Stimulated activated CD8-positive, alpha-beta memory T cell treated with anti-CD3 and anti-CD28 coated beads, Interleukin-4, amount 100 ng/mL, for 24 hours (primary cell): ENCODE measurements at regions not wholly inside any gene's neighbourhood (a gene's known extent, or its start where the extent isn't known, plus 50 kb on each side); places are given as distances from the start of the nearest gene placed in this dataset.
"Not testable (repeated sequence)": the region's sequence is repeated elsewhere in the genome, so short reads cannot be mapped to it uniquely, and the experiment has no call there.

Experiments
- DNase-seq: peaks from one replicate; pipeline ENCODE4 v3.0.0-alpha.2; 2020; ENCODE audit warnings: low read depth

DNA sequence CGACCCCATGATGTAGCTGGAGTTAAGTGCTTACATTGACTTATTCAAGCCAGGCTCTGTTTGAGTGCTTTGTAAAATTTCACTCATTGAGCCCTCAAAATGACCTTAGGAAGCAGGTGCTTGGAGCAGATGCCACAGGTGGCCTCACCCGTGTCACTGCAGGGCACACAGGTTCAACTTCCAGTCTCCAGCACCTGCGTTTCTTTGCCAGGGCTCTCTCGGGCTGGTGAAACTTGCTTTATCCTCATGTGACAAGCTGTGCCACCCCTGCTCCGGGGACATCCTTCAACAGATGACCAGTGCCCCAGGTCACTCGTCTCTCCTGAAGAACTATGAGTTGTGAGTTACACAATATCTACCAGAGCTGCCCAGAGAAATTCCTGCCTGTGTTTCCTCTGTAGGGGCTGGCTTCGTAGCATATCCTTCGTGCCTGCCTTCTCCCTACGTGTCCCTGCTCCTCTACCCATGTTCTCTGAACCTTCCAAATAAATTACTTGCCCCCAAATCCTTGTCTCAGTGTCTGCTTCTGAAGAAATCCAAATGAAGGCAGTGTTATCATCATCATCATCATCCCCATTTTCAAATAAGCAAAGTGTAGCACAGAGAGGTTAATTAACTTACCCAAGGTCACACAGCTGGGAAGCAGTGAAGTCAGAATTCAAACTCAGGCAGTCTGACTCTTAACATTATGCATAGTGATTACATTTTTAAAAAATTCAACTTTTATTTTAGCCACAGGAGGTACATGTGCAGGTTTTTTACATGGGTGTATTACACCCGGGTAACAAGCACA lies 352.5 kb downstream of the NPIPA8 start:
- no peak for DNase-seq

DNA sequence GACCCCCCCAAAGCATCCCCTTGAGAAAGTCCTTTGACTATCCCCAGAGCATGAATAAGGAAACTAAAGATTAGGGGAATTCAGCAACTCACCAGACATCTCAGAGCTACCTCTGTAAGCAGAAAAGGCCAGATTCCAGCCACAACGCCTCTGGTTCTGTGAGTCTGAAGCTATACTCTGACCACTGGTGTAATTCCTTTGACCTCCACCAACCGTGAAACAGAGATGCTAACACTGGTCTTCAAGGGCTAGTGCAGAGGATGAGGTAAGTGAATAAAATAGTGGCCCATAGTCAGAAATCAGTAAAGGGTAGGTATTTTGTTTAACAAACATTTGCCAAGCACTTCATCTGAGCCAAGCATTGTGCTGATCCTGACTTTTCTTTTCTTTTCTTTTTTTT lies 353.4 kb downstream of the NPIPA8 start:
- no peak for DNase-seq

DNA sequence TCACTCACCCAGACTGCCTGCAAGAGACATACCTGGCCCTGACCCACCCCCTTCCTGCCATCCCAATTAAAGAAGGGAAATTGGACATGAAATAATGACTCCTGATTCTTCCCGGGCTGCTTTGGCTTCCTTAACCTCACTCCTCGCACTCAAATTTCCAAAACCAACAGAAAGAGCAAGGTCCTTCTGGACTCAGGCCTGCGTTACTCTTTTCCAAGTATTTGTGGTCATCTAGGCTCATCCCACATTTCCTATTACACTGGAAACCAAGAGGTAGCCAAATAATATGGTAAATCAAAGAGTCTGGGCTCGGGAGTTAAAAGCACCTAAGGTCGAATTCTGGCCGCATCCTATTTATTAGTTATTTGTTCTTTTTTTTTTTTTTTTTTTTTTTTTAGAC lies 359.3 kb downstream of the NPIPA8 start:
- no peak for DNase-seq

DNA sequence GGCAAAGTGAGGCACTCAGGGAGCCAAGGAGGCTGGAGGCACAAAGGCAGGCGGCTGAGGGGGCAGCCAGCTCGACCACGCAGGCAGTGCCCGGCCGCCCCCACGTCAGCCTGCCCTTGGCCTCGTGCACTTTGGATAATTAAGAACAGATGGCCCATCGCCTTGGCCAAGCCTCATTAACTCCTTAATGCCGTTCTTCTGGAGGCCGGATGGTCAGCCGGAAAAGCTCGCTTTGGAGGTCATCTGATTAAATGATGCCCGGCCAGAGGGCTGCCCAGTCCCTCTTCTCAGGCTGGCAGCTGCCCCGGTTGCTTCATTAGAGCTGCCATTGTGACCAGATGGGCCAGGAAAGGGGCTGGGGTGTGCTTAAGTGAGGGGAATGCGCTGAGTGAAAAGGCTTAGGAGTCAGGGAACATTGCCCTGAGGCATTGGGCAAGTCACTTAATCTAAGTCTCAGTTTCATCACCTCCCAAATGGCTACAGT lies 364.0 kb downstream of the NPIPA8 start:
- no peak for DNase-seq

DNA sequence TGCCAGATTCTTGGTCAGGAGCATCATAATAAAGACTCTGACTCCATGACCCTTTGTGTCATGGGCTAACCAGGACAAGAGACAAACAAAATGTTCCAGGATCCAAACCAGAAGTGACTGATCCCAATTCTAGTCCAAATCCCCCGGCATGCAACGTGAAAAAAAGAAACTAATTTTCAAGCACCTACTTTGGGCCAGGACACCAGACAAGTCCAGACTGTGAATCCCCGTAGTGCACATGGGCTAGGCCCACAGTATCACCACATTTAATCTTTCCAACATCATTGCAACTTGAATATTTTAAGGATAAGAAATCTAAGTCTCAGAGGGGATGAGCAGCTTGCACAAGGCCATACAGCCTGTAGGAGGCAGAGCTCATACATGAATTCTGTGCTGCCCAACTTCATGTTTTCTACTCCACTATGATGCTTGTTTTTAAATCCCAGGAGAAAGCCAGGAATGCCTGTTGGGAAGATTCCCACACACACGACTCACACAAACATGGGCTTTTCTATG lies 365.7 kb downstream of the NPIPA8 start:
- no peak for DNase-seq

DNA sequence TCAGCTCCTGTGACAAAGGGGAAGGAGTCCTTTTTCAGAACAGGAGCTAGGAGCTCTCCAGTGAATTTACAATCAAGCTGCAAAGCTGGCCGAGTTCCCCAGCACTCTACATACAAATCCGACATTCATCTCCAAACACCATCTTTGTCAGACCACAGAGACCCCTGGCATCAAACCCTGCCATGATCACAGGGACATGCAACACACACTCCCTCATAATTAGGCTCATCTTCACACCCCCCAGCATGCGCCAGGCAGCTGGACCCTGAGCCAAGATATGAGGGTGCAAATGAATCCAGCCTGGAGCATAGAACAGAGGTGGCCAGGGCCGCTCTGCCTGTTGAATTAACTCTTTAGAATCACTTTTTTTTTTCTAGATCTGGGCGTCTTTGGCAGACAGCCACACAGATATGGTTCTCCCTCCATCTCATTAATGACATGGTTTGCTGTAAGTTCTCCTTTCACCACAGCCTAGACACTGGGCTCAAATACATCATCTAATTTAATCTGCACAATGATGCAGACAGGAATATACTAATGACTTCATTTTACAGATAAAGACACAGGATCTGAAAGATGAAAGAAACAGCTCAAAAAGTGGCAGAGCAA lies 366.3 kb downstream of the NPIPA8 start:
- no peak for DNase-seq

DNA sequence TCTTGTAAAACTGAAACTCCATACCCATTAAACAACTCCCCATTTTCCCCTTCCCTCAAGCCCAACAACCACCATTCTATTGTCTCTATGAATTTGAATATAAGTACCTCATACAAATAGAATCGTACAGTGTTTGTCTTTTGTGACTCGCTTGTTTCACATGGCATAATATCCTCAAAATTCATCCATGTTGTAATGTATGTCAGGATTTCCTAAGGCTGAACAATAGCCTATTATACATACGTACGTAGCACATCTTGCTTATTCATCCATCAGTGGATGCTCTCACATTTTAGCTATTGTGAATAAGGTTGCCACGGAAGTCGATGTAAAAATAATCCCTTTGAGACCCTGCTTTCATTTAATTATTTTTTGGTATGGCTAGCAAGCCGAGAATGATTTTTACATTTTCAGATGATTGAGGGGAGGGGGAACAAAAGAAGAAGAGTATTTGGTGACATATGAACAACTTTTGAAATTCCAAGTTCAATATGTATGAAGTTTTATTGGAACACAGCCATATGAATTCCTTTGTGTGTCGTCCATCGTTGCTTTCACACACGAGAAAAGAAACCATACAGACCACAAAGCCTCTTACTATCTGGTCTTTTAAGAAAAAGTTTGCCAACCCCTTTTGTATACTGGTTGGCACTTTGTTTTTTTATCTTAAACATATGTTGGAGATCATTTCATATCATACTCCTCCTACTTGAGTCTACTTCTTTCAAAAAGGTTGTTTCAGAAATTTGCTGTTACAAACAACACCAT lies 371.2 kb downstream of the NPIPA8 start:
- no peak for DNase-seq

DNA sequence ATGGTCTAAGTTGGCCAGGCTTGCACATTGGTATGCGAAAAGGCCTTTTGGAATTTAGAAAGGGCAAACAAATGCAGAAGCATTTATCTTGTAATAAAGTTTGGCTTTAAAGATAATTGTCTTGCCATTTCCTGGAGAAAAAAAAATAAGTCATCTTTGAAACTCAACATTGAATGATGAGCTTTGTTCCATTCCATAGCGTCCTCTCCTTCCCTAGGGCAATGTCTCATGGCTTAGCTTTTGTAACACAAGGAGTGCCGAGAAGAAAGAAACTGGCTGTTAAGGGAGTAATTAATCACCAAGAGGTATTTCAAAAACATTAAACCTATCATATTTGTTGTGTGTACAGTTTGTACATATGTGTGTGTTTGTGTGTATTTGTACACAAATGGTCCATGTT lies 372.3 kb downstream of the NPIPA8 start:
- no peak for DNase-seq

DNA sequence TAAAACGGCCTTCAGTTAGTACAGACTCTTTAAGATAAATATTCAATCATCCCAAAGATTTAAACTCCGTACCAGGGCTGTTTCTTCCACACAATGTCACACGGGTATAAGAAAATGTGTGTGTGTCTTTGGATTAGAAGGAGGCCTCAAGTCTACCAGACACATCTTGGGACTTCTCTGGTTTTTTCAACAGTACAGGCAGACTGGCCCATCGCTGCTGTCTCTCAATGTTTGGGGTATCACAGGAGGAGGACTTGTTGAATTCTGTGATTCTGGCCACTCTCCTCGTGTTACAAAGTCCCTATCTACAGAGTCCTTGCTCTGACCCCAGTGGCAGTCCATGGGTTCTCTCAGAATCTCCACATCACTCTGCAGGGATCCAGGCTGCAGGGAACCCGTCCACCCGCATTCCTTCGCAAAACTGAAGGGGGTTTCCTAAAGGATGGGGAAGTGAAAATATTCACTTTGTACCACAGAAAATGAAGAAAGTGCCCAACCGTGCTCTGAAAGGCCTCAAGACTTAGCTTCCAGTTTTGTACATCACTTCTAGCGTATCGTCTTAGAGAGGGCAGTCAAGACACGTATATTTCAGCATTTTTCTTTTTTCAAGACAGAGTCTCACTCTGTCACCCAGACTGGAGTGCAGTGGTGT lies 373.2 kb downstream of the NPIPA8 start:
- no peak for DNase-seq

DNA sequence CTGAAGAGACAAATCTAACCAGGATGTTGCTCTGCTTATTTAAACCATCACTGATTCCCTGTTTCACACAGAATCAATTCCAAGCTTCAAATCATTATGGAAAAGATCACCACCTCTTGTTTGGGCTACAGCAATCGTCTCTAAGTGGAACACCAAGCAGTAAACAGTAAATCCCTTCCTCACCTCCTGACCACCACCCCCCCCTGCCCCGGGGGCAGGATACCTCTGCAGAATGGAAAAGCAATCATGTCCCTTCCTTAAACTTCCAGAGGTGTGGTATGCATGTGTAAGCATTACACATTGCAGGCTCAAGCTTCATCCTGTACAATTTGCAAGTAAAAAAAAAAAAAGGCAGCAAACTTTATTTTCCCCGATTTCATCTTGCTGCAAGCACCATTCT lies 373.8 kb downstream of the NPIPA8 start:
- DNase-seq, result no peak

DNA sequence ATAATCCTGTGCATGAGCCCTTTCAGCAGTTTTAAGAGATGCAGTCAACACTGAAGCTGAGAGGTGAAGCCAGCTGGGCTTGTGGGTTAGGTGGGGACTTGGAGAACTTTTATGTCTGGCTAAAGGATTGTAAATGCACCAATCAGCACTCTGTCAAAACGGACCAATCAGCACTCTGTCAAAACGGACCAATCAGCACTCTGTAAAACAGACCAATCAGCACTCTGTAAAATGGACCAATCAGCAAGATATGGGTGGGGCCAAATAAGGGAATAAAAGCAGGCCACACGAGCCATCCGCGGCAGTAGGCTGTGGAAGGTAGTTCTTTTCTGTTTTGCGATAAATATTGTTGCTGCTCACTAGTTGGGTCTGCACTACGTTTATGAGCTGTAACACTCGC lies 374.7 kb downstream of the NPIPA8 start:
- not testable (repeated sequence) for DNase-seq

DNA sequence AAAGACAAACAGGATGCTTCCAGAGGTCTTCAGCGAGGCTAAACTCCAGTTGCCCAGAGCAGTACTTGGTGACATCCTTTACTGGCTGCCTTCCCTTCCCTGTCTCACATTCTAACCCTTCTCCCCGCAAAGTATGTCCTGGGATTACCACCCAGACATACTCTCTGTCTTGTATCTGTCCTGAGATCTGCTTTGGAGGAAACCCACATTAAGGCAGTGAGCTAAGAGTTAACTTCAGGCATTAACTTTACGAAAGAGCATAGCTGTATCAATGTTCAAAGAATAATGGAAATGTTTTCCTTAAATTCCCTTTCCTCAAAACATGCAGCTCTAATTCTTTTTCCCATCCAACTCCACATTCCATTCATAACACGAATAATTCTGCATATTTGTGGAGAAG lies 385.2 kb downstream of the NPIPA8 start:
- no peak for DNase-seq

DNA sequence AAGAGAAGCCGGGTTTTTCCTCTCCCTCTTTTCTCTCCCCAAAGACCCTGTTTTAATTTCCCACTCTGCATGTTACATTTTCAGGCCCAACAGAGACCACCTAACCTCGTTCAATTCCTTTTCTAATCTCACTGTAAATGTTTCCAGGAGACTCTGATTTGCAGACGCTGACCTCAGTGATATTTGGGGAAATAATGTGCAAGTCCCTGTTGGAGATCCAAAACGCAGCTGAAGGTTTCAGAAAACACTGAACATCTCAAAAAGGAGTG lies 386.6 kb downstream of the NPIPA8 start:
- no peak for DNase-seq

DNA sequence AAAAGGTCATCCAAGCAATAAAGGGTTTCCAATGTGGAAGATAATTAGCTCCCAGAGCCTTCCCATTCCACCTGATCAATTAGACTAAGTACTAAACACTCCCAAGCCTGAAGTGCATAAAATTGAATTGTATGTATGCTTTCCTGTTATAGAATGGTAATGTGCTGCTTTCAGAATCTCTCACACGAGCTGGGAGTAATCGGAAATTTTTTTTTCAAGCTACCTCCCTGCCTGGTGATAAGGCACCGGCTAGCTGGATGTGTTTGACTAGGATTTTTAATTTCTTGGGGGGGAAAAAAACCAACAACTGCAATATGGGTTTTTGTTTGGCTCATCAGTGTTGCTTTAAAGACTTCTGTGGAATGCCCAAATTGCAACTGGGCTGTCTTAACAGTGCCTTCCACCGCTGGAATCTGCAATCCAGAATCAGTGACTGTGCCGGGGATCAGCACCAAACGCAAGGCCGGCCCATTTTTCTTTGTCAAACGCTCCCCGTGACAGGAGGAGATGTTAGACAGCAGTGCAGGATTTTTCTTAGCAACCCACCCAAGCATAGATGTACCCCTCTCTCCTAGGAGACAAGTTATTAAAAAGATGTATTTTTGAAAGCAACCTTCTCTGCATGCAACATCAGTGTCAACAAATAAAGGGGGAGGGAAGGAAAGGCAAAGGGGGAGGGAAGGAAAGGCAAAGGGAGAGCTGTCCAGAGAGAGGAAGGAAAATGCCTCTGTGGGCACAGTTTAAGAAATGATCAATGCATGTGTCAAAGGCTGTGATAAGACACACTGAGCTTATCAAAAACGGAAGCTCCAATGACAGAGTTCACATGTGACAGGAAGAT lies 387.2 kb downstream of the NPIPA8 start:
- no peak for DNase-seq

DNA sequence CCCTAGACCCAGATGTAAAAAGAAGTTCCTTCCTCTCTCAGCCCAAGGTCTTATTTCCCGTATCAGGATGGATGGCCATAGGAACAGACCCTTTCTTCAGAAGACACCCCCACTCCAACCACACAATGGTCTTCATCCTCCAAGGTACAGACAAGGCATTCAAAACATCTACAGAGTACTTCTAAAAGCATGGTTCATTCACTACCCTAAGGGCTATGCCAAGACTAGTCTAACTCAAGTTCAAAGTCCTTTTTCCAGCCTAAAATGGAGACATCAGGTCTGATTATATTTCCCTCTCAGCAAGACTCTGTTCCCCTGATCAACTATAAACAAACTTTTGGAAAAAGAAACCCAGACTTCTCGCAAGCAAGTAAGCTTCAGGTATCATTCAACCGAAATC lies 388.9 kb downstream of the NPIPA8 start:
- DNase-seq, result no peak

DNA sequence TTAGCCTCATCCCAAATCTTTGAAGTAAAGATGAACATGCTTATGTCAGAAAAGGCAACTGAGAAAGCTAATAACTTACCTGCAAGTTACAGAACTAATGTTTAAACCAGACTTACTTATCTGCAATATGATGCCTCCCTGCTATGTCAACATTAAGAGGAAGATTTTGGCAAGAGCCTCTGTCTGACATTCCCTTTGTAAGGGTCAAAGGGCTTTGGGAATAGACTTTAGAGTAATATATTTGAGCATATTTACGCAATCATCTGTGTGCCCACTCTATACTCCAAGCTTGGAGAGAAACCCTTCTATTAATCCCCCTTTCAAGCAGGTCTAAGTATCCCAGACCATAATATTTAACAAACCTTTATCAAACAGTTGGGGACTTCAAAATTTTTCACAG lies 389.4 kb downstream of the NPIPA8 start:
- DNase-seq, result no peak

DNA sequence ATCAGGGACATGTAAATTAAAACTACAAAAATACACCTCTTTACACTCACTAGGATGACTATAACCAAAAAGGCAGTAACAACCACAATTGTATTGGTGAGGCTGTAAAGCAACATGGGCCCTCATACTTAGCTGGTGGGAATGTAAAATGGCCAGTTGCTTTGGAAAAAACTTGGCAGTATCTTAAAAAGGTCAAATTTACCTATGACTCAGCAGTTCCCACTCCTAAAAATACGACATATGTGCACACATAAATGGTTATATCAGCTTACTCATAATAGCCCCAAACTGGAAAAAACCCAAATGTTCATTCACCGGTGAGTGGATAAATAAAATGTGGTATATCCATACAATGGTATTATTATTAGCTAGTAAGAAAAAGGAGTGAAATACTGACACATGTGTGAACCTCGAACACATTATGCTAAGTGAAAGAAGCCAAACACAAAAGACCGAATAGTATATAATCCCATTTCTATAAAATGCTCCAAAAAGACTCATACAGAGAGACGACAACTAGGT lies 391.4 kb downstream of the NPIPA8 start:
- DNase-seq, result no peak

DNA sequence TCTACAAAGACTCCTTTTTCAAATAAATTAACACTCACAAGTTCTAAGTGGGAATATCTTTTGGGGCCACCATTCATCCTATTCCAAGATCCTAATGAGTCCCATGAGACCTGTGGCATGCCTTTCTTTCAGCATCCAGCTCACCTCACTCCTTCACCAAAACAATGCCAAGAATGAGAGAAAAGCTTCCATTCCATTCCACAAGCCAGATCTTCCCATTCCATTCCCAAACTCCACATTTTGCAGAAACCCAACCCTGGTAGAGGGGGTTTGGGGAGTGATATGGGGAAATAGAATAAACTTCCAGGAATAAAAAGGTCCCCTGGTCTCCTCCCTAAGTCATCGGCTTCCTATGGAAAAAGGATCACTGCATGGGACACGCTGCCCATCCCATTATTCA lies 392.2 kb downstream of the NPIPA8 start:
- DNase-seq, result no peak

DNA sequence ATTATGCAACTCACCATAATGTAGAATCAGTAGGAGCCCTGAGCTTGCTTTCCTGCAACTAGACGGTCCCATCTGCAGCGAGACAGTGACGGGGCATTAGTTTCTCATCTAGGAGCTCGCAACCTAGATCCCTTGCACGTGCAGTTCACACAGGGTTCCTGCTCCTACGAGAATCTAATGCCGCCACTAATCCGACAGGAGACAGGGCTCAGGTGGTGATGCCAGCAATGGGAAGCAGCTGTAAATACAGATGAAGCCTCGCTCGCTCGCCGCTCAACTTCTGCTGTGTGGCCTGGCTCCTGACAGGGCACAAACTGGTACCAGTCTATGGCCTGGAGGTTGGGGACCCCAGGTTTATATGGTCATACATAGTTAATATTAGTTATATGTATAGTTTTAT lies 394.5 kb downstream of the NPIPA8 start:
- DNase-seq, result no peak

DNA sequence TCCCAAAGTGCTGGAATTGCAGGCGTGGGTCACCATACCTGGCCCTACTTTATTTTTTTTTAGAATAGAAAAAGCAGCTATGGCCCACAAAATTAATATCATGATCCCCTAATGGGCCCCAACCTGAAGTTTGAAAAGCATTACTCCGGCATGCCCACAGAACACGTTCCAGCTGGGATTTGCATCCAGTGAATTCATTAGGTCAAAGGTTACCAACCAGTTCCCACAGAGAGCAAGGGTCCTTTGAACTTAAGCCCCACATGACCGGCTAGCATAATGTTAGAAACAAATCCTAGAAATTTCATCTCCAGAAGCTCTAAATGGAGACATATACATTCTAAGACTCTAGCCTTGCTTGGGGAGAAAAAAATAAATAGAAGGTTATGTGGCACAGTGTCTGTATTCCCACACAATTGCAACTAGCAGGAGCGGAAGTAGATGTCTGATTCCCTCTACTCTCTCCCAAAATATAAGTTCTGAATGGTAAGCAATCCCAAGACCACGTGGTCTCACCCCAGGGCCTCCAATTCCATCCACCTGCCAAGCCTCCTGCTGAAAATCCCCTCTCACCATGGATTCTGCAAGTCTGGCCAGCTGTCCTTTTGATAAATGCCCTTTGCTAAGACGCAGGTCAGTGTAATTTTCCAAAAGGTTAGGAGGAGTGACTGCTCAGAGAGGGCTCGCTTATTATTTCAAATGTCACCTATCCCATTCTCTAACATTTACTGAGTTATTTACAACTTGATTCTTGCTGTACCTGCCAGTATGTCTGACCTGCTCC lies 395.8 kb downstream of the NPIPA8 start:
- DNase-seq, result no peak

DNA sequence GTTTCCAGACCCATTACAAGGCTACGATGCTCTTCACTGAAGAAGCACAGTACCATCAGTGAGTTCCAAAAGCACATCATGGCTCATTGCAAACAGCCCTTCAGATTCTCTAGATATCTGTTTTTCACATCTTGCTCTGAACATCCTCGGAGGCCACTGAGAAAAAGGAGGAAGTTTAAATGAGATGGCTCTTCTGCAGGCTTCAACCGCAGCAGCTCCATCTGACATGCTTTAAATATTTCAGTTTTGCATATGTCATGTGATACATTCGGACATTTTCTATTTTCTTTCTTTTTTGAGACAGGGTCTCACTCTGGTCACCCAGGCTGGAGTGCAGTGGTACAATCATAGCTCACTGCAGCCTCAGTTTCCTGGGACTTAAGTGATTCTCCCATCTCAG lies 396.8 kb downstream of the NPIPA8 start:
- no peak for DNase-seq
